Hematopoietic multipotent progenitor cell treated with erythropoietin and hydrocortisone succinate and interleukin-3 and kit ligand, for 15 days (in vitro differentiated cells): ENCODE measurements at regions not wholly inside any gene's neighbourhood (a gene's known extent, or its start where the extent isn't known, plus 50 kb on each side); places are given as distances from the start of the nearest gene placed in this dataset.
"Not testable (repeated sequence)": the region's sequence is repeated elsewhere in the genome, so short reads cannot be mapped to it uniquely, and the experiment has no call there.

Experiments
- DNase-seq: peaks from one replicate; pipeline ENCODE4 v3.0.0-alpha.2; 2015; ENCODE audit warnings: low spot score

DNA sequence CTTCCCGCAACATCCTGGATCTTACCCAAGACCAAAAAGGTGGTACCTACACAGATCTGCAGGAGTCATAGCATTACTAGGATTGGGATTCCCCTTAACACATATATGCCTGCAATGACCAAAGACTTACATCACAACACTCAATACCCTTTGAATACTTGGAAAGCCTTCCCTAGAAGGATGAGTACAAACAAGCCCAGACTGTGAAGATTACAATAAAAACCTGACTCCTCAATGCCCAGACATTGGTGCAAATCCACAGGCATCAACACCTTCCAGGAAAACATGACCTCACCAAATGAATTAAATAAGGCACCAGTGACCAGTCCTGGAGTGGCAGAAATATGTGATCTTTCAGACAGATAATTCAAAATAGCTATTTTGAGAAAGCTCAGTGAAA is 326.8 kb downstream of the TBL1XR1 start:
- DNase-seq = no peak

DNA sequence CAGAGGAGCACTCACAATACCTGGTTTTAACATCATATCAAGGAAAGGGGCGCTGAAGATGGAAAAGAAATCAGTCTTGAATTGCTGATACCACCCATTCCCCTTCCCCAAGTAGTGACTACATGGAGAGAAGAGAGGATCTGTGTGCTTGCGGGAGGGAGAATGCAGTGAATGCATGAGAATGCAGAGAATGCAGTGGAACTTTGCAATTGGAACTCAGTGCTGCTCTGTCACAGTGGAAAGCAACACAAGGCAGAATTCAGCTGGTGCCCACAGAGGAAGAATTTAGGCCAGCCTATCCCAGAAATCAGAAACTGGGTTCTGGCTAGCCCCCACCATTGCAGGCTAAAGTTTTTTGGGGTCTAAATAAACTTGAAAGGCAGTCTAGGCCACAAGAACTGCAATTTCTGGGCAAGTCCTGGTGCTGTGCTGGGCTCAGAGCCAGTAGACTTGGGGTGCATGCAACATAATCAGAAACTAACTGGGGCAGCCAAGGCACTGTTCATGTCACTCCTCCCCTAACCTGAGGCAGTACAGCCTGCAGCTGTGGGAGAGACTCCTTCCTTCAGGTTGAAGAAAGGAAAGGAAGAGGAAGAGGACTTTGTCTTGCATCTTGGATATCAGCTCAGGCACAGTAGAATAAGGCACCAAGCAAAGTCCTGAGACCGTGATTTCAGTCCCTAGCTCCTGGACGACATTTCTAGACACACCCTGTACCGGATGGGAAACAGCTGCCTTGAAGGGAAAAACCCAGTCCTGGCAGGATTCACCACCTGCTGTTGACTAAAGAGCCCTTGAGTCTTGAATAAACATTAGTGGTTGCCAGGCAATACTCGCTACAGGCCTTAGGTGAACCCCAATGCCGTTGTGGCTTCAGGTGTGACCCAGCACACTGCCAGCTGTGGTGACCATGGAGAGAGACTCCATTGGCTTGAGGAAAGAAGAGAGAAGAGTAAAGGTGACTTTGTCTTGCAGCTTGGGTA is 329.3 kb downstream of the TBL1XR1 start:
- no peak for DNase-seq

DNA sequence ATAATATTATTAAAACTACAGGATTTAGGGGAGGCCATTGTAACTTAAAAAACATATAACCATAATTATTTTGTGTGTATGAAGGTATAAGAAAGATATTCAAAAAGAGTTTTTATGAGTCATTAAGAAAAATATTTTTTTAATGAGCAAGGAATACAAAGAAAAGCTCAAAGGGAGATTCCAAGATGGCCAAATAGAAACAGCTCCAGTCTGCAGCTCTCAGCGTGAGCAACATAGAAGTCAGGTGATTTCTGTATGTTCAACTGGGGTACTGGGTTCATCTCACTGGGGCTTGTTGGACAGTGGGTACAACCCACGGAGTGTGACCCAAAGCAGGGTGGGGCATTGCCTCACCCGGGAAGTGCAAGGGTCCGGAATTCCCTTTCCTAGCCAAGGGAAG is 336.1 kb downstream of the TBL1XR1 start:
- DNase-seq = no peak

DNA sequence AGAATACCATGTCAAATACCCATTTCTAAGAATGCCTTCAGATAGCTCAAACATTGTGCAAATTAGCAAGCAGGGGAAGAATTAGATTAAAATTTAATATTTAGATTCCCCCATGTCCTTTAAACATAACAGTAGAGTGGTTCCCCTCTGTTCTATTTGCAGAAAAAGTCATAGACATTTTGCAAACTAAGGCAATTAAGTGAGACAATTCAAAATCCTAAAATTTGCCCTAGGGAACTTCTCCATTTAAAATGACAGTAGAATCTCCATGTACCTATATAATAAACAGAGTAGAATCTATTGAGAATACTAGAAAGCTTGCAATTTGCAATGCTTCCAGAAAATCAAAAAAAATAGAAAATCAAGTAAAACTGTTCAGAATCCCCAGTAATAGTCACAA is 340.6 kb downstream of the TBL1XR1 start:
- DNase-seq = no peak

DNA sequence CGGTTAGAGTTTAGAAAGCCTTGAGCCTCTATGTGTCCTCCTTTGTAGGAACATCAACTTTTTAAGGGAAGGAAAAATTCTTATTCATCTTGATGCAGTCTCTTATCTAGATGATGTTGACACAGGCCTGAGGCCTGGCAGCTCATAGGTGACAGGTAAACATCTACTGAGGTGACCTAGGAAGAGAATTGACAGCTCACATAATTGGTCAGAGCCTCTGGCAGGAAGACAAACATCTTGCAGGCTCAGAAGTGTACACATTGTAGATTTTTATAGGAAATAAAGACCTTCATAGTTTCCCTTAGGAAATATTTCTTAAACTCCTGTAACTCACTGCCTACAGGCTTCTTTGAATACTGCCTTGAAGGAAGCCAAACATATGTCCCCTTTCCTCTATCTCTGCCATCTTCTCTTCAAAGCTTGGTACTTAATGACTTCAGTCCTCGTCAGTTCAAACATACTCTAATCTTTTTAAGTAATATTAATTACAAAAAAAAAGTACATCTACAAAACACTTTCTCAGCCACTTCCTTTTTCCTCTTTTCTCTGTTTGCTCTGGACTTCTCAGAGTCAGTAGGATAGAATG is 341.3 kb downstream of the TBL1XR1 start:
- DNase-seq = no peak

DNA sequence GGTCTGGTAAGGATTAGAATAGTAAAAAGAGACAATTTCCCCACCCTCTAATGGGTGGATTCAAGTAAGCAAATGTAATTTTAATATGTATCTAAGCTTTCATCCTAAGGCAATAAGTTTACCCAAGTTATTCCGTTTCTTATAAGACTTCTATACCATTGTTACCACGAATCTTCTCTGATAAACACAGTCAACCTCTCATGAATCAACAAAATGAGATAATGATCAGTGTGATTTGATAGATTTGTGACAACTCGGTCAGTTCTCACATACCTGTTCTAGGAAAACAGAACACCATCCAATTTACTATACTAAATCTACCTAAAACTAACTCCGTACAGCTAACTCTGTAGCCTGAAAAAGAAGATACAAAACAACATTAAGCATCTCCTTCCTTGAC is 342.1 kb downstream of the TBL1XR1 start:
- no peak for DNase-seq

DNA sequence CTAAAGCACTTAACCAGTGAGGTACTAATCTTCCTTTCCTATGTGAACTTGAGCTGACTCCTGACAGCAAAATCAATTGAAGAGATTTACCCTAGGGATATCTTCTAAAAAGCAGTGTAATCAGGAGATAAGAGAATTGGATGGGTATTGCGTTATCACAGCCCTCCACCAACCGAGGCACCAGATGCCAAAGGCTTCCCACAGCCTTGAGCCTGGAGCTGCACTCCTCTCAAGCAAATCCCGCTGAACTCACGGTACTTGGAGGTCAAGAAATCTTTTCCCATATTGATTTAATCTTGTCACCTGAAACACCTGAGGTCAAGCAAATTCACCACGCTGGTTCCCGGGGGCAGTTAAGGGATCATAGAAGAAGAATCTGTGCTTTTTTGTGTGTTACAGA is 346.8 kb downstream of the TBL1XR1 start:
- DNase-seq = no peak

DNA sequence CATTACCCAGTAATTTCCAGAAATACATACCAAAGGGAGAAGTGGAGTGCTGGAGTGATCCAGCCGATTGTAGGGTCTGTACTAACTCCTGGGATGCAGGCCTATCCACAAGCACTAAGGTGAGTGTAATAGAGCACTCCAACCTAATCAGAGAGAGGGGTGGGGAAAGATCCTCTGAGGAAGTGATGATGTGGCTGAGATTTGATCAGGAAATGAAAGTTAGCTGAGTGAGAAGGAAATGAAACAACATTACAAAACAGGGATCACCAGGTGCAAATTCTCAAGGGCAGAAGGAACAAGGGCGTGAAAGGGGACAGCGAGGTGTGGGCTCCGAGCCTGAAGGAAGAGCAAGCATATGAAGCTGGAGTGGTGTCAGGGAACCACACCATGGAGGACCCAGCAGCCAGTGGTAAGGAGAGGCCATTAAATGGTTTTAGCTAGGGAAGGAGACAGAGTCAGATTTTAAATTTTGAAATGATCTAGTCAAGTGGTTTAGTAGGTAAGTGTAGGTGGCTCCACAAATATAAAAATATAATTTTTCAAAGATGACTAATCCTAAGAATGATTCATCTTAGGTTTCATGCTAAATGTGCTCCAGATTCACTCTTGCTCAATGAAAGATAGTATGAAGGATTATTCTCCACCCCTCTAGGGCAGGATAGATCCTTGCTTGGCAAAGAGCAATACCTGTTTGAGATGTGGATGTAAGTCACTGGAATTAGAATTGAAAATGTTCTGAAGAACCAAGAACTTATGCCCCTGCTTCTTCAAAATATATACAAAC is 348.7 kb downstream of the TBL1XR1 start:
- no peak for DNase-seq

DNA sequence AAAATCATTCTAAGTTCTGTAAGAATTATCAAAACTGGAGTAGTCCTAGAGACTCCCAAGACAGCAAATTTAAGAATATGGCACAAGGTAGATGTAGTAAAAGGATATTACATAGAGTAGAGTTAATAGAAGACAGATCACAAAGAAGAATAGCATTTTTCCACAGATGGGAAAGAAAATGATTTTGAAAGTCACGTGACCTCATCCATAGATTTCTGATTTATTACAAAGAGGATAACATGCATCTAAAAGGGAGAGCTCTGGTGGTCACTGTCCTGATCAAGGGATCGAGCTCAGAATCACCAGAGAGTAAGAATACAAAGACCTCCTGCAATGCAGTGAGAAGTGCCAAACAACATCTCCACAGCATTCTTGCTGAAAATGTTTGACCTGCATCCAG is 354.4 kb downstream of the TBL1XR1 start:
- DNase-seq = no peak

DNA sequence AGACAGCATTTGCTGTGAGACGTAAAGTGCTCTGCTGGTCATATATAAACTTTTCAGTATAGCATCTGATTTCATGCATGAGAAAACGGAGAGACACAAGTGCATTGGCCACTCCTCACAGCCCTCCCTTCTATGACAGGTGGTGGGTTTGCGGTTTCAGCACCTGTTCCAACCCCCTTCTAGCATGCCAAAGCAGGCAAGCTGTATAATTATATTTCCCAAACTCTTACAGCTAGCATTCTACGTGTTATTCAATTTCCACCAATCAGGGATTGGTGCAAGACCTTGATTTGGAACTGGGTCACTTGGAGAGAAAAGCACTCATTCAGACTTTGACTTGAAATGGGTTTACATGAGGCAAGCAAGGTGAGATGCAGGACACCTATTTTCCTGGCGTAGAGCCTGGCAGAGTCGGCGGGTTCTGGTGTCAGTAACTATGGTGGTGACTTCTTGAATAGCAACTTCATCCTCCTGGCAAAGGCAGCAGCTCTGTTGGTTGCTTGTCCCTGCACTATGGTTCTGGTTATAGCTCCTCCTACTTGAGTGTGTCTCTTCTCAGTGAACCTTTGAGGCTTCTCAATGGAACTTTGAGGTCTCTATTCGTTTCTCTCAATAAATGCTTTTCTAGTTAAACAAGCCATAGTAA is 356.5 kb downstream of the TBL1XR1 start:
- no peak for DNase-seq

DNA sequence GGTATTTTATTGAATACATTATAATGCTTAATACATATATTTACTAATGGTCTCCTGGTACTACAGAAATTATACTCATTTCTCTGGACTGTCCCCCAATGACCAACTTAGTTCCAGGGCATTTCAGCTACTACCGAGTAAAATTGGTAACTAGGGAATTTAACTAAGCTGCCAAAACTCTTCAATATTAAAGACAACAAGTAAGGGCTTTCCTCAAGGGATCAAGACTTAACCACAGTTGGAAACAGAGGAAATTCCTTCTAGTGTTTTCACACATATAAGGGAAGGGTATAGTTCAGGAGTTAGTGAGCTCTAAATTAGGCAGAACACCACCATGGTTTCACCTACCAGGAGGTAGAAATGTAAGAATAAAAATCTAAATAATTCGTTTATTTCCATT is 357.4 kb downstream of the TBL1XR1 start:
- DNase-seq = no peak

DNA sequence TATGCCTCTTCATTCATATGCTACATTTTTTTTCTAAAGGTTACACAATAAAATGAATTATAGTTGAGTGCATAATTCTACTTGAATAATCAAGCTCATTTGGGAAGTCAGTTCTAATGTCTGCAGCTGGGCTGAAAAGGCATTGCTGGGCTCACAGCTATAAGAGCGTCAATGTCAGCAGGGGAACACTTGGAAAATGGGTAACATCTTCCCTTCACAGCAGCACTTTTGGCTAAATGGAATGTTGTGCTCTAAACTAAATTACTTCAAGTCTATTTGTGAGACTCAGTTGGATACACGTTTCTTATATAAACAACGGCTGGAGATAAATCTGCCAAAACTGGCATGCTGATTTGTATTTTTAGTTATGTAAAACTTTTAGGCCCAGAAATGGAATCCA is 357.8 kb downstream of the TBL1XR1 start:
- no peak for DNase-seq

DNA sequence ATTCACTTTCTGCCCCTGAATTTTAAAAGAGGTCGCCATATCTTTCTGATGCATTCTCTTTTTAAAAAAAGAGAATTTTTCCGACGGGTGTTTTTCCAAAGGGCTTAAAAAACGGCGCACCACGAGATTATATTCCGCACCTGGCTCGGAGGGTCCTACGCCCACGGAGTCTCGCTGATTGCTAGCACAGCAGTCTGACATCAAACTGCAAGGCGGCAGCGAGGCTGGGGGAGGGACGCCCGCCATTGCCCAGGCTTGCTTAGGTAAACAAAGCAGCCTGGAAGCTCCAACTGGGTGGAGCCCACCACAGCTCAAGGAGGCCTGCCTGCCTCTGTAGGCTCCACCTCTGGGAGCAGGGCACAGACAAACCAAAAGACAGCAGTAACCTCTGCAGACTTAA is 370.0 kb downstream of the TBL1XR1 start:
- DNase-seq = not testable (repeated sequence)

DNA sequence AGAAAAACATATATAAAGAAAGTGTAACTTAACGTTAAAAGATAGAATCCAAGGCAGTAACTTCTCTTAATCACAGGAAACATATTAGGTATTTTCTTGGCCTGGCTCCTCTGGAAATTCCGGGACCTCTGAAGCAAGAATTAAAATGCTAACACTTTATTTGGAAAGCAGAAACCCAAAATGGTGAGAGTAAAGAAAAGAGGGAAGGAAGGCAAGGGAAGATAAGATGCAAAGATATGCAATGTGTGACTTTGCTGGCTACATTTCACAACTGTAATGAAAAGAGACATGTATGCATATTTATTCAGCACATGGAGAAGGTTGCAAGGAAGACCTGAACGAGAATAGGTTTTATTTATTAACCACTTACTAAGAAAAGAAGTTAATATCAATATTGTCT is 372.5 kb downstream of the TBL1XR1 start:
- DNase-seq = no peak

DNA sequence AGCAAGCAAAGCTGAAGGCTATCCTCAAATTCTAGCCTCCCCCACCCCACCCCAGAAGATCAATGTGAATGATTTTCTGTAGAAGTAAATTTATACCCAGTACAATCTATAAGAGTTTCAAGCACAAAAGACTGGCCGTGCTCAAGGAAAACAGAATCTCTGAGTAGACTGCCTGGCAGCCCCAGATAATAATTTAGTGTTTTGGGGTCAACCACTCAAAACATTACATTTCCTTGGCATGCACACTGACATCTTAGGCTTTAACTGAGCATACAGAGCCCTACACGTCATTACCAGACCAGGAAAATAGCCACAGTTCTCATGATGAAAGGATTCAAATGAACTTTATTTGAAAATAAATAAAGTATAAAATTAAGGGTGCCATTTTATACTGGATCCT is 376.5 kb downstream of the TBL1XR1 start:
- no peak for DNase-seq

DNA sequence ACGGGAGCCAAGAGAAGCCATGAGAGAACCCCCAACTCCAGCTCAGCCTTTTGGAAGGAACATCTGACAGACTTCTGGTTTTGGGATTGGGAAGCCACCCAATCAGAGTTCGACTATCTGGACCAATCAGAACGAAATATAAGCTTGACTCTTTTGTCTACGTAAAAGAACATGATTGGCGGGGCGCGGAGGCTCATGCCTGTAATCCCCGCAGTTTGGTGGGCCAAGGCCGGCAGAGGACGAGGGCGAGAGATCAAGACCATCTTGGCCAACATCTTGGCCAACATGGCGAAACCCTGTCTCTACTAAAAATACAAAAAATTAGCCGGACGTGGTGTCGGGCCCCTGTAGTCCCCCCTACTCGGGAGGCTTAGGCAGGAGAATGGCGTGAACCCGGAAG is 380.3 kb downstream of the TBL1XR1 start:
- DNase-seq = no peak

DNA sequence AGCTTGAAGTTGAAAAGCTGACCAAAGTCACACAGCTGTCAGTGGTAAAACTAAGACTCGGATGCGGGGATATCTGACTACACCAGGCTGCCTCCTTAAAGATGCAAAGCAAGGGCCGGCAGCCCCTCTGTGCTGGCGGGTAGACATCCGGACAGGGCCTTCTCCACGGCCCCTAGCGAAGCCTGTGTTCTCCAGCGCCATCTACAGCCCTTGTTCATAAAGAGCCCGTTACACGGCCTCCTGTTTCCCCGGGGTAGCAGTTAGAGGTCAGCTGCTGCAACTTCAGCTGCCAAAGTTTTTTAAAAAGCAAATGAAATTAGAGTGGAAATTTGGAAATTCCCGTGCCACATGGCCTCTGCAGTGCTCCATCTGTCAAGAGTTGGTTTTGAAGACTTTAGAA is 383.0 kb downstream of the TBL1XR1 start:
- DNase-seq = no peak

DNA sequence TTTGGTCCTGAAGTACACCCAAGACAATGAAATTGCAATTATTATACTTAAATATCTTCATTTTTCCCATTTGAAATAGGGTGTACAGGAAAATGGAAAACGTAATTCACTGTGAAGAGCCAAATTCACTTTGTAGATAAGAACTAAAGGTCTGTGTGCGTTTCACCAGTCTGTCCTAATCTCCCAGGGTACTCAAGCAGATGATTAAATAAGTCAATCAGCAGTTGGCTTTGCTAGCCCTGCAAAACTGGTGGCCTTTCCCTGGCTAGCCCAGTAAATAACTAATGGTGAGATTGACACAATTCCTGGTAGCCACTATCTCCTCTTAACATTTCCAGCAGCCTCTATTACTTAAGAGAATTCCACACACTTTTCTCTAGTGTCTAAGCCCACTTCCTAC is 389.3 kb downstream of the TBL1XR1 start:
- DNase-seq = no peak

DNA sequence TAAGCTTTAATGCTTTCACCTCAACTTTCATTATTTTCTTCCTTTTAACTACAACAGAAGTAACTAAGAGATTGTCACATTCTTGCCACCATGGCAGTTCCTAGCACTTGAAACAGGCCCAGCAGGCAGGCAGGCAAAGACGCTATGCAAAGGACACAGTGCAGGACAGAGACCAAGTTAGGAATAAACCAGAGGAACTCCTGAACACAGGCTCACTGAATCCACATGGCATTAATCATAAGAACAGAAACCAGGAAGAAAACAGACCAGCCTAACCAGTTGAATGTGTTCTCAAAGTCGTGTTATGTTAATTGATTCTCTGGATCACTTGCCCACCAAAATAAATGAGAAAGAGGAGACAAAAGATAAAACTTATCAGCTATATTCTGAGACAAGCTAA is 397.6 kb downstream of the TBL1XR1 start:
- no peak for DNase-seq

DNA sequence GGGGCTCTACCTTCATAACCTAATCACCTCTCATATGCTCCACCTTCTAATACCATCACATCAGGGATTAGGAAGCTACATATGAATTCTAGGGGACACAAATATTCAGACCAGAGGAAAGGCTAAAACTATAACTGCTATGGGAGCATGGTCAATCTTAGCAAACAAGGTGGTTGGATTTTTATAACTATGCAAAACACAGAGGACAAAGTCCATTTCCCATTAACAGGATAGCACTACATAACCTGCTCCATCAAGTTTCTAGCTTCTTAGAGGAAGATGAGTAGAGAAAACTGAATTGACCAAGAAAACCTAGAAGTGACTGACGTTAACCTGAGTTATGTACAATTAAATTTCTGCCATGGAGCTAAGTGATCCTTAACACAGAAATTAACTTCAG is 398.6 kb downstream of the TBL1XR1 start:
- no peak for DNase-seq

DNA sequence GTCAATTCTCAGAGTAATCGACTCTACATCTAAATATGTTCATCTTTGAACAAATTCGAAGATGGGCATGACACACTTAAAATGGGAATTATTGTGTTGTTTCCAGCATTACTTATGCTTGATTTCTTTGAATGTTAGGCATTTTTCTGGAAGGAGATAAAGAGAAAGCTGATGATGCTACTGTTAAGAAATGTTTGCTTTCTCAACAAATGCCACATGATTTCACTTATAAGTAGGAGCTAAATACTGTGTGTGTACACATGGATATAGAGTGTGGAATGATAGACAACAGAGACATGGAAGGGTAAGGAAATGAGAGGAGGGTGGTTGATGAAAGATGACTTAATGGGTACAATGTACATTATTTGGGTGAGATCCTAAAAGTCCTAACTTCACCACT is 400.9 kb downstream of the TBL1XR1 start:
- DNase-seq = no peak

DNA sequence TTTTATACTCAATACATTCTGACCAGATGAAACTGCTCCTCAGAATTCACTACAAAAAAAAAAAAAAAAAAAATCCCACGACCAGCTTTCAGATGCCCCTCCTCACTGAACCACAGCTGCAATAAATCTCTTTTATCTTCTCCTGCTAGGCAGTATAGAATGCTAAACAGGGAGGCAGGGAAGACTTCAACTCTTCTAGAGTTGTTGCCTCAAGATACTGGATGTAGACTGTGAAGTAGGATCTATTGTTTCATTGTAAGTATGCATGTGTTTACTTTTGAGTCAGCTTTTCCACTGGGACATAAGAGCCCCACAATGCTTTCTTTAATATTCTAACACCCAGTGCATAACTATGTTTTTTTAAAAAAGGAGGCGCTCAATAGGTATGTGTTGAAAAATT is 401.4 kb downstream of the TBL1XR1 start:
- DNase-seq = no peak
